ENCODE measurements at regions not wholly inside any gene's neighbourhood (a gene's known extent, or its start where the extent isn't known, plus 50 kb on each side); places are given as distances from the start of the nearest gene placed in this dataset.
"Not testable (repeated sequence)": the region's sequence is repeated elsewhere in the genome, so short reads cannot be mapped to it uniquely, and the experiment has no call there.

DNA sequence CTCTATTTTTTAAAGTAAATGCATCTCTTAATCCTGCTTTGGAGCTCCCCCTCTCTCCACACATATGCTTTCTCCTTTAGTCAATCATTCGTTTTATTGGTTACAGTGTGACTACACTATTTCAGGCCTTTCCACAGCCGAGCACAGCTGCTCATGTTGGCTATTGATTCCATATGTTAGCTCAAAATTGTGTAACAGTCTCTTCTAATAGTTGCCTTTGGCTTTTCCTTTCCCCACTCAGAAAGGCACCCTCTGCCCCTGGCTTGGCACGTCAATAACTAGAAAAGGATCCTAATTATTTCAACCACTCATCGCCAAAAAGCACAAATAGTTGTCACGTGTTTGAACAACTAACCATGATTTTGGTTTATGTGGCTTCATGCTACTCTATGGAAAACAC, 410.3 kb upstream of the SLC35B3 start:
- no peak for DNase-seq (ENCODE audit: low spot score)
- intact Hi-C loops (cut with DNase I) = no loop called here
- ATAC-seq = no peak

GRCh38 chr6:8844968-8845367, 409.6 kb upstream of the SLC35B3 start:
- no peak for ATAC-seq
- no peak for DNase-seq (ENCODE audit: low spot score)
- intact Hi-C loops (cut with DNase I) = no loop called here

DNA sequence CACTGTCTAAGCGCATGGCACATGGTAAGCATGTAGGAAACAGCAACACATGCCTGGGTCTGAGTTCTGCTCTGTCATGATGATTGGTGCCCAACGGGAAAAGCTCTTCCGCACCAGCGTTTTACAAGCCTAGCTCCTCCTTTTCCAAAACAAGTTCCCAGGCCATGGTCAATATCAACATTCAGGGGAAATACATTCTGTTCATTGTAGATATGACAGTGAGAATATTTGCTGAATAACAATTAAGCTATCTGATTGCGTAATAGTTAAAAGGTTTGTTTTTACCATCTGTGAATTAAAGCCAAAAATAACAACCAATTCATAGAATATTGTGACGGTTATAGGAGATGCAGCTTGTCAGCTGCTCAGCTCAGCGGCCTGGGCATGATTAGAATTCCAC, 404.3 kb upstream of the SLC35B3 start:
- no peak for ATAC-seq
- no peak for DNase-seq (ENCODE audit: low spot score)
- intact Hi-C loops (cut with DNase I) = no loop called here

DNA sequence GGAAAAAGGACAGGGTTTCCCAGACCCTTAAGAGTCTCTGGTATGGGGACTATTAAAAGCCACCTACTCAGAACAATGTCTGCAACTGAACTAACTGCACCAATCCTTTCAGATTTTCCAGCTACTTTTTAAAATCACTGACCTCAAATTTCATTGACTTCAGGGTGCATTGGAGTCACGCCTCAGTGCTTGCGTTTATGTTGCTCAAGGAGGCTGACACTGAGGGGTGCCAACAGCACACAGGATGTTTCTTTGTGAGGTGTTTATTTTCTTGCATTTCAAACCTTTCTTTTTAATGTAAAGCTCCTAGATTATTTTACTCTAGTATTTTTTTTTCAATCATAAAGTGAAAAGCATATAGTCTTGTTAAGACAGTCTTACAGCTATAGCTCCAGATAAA, 402.0 kb upstream of the SLC35B3 start:
- no peak for DNase-seq (ENCODE audit: low spot score)
- intact Hi-C loops (cut with DNase I) = no loop called here
- ATAC-seq = no peak

DNA sequence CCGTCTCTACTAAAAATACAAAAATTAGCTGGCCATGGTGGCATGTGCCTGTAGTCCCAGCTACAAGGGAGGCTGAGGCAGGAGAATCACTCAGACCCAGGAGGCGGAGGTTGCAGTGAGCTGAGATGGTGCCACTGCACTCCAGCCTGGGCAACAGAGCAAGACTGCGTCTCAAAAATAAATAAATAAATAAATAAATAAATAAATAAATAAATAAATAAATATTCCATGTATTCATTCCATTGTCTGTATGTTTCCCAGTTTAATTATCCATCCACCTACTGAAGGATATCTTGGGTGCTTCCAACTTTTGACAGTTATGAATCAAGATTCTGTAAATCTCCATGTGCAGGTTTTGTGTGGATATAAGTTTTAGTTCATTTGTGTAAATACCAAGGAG, 397.4 kb upstream of the SLC35B3 start:
- DNase-seq (ENCODE audit: low spot score); intact Hi-C loops (cut with DNase I); ATAC-seq: not testable (repeated sequence)

DNA sequence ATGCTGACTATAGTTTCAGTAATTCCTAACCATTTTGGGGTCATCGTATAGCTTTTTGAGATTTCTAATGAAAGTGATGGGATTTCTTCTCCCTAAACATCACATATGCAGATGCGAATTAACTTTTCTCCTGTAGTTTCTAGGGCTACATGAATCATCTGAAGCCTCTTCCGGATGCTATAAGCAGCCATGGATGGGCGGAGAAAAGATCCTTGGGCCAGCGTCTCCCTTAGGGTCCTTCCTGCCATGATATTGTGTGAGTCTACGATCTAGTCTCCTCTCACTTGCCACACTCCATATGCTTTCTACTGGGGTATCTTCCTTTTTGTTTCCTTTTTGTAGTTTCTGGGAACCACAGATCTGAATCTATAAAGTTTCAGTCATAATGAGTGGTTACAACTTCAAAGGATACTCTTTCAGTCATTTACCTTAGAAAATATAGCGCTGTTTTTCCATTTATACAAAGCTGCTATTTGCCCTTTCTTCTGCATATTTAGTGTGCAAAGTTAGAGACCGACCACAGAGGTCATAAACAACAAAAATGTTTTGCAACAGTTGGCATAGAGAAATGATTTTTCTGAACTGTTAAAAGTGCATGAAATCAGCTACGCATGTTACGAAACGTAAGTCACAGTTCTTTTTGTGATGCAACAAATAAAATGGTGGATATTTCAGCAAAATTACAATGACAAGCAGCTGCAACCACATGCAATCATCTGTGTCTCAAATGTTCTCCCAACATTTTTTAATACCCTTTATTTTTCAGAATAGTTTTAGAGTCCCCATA, 396.2 kb upstream of the SLC35B3 start:
- DNase-seq (ENCODE audit: low spot score) (no peak), ATAC-seq (no peak)
- intact Hi-C loops (cut with DNase I) = no loop called here

GRCh38 chr6:8830794-8831193, 395.4 kb upstream of the SLC35B3 start:
- ATAC-seq (no peak), DNase-seq (ENCODE audit: low spot score) (no peak)
- intact Hi-C loops (cut with DNase I) = no loop called here

GRCh38 chr6:8829796-8830195, 394.5 kb upstream of the SLC35B3 start:
- intact Hi-C loops (cut with DNase I) = no loop called here
- ATAC-seq (no peak), DNase-seq (ENCODE audit: low spot score) (no peak)

- intact Hi-C loops (cut with DNase I) = no loop called here
- ATAC-seq = no peak
- no peak for DNase-seq (ENCODE audit: low spot score)
These were observed 394.0 kb upstream of the SLC35B3 start for GRCh38 chr6:8829296-8829695.

DNA sequence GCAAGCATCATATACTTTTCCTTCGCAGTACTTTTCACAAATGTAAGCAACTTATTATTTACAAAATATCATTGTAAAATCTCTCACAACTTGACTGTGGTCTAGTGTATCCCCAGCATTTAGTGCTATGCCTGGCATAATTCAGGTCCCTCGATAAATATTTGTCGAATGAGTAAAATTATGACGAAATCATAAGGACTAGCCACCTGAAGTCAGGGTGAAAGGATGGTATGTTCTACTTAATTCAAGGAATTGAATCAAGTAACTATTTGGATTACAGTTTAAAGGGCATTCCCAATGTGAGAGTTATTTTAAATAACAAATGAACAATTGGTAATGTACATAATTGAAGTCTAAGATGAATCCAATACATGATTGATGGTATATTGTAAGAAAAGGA, 393.0 kb upstream of the SLC35B3 start:
- intact Hi-C loops (cut with DNase I) = no loop called here
- DNase-seq (ENCODE audit: low spot score) (no peak), ATAC-seq (no peak)

DNA sequence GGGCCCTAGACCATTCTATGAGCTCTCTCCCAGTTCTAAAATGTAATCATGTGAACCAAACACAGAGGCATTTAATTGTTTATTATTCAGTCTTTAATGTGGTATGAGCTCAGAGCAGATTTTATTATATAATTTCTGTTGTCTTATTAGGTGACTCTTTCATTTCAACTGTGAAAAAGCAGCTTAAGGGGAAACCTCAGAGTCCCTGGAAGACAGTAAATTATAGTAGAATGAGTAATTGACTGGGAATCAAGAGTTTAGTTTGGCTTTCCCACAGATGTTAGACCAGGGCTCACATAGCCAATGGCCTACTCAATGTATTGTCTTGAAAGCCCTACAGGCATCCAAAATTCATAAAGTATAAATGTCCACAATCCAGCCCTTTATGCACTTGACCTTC, 390.4 kb upstream of the SLC35B3 start:
- DNase-seq (ENCODE audit: low spot score) (no peak), ATAC-seq (no peak)
- intact Hi-C loops (cut with DNase I) = no loop called here

DNA sequence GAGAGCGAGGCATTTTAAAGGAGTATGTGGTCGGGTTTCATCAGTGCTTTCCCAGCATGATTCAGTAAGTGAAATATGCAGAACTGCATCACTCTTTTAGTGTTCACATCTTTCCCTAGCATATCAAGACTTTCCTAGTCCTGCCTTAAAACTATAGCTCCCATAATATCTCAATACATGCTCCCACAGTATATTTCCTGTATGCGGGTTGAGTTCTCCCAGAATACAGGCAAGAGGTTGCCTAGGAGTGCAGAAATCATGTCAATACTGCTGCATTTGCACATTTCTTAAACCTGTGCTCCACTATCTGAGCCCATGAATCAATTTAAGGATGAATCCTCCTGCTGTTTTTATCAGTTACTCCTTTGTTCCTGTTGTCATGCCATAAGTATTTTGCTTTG, 386.6 kb upstream of the SLC35B3 start:
- DNase-seq (ENCODE audit: low spot score) = no peak
- intact Hi-C loops (cut with DNase I) = no loop called here
- ATAC-seq = no peak

DNA sequence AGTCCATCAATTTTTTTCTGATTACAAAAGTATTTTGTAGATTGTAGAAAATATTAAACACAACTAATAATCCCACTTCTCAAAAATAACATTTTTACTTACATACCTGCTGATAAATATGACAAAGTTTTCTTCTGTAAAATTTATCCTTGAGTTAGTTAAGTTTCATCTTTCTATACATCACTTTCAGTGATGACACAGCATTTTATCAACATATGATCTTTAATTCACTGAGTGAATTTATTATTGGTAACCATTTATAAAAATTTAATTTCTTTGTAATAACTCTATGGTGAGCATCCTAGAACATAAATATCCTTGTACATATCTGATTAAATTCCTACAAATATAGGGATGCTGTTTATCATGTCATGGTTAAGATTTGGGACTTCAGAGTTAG, 385.0 kb upstream of the SLC35B3 start:
- no peak for ATAC-seq
- no peak for DNase-seq (ENCODE audit: low spot score)
- intact Hi-C loops (cut with DNase I) = no loop called here

DNA sequence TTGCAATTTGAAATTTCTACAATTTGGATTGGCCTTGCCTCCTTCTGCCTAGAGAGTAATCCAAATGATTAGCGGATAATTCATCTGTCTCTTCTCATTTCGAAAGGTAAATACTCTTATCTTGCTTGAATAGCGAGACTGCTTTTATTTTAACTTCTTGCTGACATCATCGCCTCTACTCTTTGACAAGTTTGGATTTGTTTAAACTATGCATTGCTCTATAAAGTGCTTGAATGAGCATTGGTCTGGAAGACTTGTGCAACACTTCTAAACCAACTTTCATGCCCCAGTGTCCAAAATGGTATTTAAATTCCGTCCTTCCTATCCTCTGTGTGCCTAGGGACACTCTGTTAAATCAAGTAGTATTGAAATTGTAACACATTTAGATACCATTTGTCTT, 384.1 kb upstream of the SLC35B3 start:
- ATAC-seq (no peak), DNase-seq (ENCODE audit: low spot score) (no peak)
- intact Hi-C loops (cut with DNase I) = no loop called here

GRCh38 chr6:8814440-8815000, 379.2 kb upstream of the SLC35B3 start:
- intact Hi-C loops (cut with DNase I) = no loop called here
- ATAC-seq = no peak

GRCh38 chr6:8810325-8810724, 375.0 kb upstream of the SLC35B3 start:
- intact Hi-C loops (cut with DNase I) = no loop called here
- no peak for DNase-seq (ENCODE audit: low spot score)
- ATAC-seq = no peak

More at GRCh38 chr6:8814440-8815000, 379.2 kb upstream of the SLC35B3 start:
- DNase-seq (ENCODE audit: low spot score) = no peak

DNA sequence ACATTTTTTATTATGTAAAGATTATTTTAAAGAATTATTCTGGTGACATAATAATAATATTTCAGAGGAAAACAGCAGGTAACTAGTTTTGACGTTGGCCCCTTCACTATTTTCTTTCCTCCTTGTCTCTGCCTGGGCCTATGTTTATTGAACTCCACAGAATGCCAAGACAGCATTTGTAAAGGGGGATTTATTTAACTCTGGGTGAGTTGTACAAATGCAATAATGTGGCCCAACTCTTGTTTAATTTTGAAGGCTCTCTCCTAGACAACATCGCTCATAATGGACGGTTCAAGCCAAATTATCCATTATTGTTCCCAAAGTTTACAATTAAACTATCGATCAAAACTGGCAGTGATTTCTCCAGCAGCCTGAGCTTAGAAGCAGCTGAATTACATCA, 374.3 kb upstream of the SLC35B3 start:
- no peak for DNase-seq (ENCODE audit: low spot score)
- ATAC-seq = no peak
- intact Hi-C loops (cut with DNase I) = no loop called here

DNA sequence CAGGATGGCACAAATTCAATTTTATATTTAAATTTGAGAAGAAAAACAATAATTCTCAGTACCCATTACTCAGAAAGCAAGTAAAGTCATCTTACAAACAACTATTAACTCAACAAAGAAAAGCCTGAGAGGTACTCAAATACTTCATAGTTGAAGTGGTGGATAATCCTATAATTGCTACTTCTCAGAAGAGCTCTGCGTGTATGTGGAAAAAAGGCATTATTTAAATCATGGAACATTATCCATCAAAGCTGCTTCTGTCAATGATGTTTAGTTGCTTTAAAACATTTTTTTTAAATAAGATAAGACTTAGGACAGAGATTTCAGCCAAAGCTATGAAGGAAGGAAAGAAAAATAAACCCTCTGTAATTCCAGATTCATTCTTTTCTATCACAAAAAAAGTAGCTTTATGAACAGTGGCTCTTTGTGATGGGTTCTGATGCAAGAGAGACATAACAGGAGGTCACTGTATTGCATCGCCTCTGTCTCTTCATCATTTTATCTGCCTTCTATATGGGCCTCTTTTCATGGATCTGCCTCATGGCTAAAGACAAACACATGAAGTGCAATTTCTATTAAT, 367.9 kb upstream of the SLC35B3 start:
- intact Hi-C loops (cut with DNase I) = no loop called here
- DNase-seq (ENCODE audit: low spot score) (no peak), ATAC-seq (no peak)

GRCh38 chr6:8802397-8802796, 367.1 kb upstream of the SLC35B3 start:
- intact Hi-C loops (cut with DNase I); DNase-seq (ENCODE audit: low spot score); ATAC-seq: not testable (repeated sequence)

DNA sequence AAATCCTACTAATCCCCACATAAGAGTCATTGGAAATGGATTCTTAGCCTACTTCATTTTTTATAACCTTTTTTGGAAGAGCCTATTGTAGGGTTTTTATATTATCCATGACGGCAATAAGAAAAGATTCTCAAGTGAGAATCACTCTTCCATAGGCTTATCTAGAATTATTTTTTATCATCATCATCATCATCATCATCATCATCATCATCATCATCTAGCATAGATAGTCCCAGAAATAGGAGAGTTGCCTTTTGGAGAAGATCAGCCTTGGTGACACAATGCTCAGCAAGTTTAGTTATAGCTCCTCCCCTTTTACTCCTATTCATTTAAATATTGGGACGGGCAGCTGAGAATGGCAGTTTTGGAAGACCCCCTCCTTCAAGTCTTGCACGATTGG, 359.1 kb upstream of the SLC35B3 start:
- no peak for ATAC-seq
- DNase-seq (ENCODE audit: low spot score) = no peak
- intact Hi-C loops (cut with DNase I) = no loop called here

DNA sequence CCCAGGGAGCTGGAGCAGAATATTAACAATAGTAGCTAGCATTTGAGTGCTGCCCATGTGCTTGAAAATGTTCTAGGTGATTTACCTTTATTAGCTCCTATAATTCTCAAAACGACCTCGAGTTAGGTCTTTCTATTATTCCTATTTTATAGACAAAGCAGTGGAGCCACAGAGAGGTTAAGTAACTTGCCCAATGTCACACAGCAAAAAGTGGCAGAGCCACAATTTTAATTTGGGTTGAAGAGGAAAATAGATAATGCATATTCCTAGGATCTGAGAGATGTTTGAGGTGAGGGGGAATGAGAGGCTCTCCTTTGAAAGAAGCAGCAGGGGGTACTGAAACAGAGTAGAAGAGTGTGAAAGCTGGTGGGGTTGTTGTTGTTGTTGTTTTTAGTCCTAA, 354.5 kb upstream of the SLC35B3 start:
- DNase-seq (ENCODE audit: low spot score) = no peak
- ATAC-seq = no peak
- intact Hi-C loops (cut with DNase I) = no loop called here
